GM19240 (cell line): ENCODE measurements at regions not wholly inside any gene's neighbourhood (a gene's known extent, or its start where the extent isn't known, plus 50 kb on each side); places are given as distances from the start of the nearest gene placed in this dataset.

ENCODE experiments used
- DNase-seq: peaks from one replicate; pipeline ENCODE4 v3.0.0; 2011; ENCODE audit warnings: low spot score; ENCODE audit not compliant: insufficient read length

GRCh38 chr2:111703759-111704158, 180.2 kb downstream of the ANAPC1 start:
- no peak for DNase-seq

DNA sequence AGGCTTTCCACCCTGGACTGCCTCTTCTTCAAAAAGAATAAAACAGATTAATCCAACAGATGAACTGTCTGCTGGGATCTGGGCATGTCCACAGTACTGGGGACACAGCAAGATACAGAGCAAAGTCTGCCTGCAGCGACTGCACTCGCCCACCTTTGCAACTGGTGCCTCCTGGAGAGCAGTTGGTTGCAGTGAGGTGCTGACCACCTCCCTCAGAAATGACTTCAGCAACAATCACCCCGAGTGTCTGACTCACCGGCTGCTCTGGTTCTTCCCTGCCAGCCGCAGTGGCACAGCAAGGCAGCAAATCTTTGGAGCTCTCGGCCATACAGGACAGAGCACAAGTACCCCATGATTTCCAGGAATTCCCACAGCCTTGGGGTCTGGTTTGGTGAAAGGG, 179.7 kb downstream of the ANAPC1 start:
- DNase-seq = no peak

DNA sequence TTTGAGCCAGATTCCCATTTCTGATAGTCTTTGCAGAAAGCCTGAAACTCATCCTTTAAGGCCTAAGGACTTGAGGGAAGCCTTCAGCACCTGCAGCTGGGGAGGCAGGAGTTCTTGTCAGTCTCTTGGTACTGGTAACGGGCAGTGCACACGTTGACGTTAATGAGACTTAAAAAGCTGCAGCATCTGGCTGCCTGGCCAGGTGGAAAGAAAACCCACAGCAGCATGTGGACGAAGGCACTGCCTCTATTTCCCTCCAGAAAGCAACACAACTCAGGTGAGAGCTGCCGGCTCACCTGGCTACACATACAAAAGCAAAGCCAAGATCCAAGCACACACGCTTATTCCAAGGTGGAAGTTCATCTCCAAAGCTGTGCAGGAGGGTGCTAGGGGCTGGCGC, 178.8 kb downstream of the ANAPC1 start:
- DNase-seq = no peak

DNA sequence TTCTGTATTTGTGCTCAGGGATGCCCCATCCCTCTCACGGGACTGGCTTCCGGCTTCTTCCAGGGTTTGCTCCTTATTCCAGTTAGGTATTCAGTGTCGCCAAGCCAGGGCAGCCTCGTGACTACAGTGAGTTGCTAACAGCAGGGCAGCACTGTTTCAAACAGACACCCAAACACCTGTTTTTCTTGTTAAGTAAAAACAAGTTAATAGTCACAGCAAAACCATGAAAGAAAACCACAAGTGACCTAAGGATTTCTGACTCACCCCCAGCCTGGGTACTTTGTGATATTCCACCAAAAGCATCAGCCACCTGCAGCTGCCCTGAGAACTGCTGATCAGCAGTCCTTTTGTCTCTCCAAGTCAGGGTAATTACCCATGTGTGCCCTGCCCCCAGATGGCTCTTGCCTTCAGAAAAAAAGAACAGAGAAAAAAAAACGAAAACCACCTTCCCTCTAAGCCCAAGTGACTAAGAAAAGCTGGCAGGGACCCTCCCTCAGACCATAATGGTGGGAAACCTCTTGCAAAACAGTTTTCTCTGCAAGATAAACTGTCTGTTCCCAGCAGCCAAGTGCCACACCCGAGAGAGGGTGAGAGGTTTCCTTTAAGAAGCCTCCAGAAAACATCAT, 178.2 kb downstream of the ANAPC1 start:
- peak; percentile 43 for DNase-seq

DNA sequence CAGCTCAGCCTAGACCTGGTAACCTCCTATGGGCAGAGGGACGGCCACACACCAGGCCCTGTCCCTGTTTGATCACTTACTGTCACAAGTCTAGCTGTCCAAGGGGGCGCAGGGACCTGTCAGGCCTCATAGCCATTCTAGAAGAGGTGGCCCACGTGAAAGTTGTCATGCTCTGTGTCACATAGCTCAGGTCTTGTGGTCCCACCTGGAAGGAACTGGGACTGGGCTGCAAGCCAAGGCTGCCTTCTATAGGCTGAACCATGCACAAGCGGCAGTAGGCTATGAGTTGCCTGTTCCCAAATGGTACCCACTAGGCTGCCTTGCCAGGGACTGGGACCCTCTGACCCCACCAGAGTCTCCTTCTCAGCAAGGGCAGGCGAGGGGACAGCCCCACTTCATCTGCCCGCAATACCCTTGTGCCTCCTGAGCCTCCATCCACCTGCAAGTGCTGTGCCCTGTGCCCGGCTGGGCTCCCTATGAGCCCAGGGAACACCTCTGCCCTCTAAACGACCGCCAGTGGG, 177.5 kb downstream of the ANAPC1 start:
- no peak for DNase-seq

DNA sequence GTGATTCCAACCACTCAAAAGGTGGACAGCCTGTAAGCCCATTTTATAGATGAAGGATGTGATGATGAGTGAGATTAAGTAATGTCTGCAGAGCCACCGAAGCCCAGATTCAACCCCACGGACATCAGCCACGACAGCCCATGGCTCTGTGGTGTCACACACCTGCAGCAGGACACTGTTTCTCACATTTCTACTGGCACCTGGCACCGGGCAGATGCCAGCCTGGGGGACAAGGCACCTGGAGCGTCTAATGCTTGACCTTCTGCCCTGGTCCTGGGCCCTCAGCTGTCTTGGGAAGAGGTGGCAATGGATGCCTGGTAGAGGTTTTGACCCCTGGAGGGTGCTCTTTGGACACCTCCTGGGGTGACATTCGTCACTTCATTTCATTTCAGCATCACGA, 176.3 kb downstream of the ANAPC1 start:
- DNase-seq = no peak

DNA sequence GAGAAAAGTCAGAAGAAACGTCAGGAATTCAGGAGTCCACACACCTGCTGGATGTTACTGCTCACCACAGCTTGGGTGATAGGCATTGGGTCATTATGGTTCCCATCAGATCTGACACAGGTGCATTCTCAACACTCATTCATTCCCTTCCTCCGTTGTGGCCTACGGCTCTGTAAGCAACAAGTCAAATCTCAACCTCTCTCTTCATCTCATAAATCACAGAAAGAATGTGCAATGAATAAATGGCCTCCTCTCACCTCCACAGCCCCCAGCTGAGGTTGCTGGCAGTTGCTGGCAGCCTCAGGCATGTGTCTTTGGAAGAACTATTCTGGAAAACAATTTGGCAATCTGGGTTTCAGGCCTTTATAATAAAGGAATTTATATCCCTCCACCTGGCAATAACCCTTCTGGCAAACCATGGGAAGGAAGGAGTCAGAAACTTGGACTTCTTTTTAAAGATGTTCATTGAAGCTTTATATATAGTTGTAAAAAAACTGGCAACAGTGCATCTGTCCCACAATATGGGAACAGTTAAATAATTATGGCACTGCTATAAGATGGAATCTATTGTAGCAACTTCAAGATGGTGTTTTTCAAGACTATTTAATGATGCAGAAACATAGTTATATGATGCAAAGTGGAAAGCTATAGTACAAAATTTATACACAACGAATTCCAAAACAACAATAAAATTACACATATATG, 175.4 kb downstream of the ANAPC1 start:
- no peak for DNase-seq

DNA sequence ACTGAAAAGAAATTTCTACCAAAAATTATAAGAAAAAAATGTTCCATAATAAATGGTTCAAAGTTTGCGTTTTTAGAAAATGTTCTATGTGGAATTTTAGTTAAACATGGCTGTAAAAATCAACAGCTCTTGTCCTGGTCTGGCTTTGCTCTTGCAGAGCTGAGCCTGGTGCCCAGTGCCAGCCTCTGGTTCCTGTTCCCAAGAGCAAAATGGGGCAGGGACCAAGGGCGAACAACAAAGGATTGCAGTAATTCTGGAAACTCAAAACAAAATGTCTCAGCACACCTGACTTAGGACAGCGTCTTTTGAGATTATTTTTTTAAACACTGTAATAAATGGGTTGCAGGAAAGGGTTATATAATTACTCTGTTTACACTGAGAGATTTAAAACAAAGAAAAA, 174.7 kb downstream of the ANAPC1 start:
- no peak for DNase-seq

DNA sequence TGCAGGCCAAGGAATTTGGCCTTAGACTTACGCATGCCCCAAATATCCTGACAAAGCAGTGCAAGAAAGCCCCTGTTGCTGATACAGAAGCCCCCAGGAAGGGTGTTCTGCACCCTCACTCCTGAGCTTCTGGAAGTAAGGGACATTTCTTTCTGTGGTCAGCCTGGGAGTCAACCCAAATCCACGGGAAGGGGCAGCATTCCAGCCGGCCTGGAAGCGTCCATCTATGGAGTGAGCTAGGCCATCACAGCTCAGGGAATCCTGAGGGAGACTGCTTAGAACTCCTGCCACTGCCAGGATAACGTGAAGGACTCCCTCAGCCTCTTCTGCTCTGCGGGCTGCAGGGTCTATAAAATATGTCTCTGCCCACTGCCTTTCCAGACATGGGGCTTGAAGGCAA, 173.9 kb downstream of the ANAPC1 start:
- DNase-seq = no peak

- no peak for DNase-seq
Measured at GRCh38 chr2:111710613-111711012, 173.4 kb downstream of the ANAPC1 start.

- no peak for DNase-seq
Measured at GRCh38 chr2:111711270-111711669, 172.7 kb downstream of the ANAPC1 start.

GRCh38 chr2:111712361-111712760, 171.6 kb downstream of the ANAPC1 start:
- no peak for DNase-seq

GRCh38 chr2:111712940-111713515, 171.0 kb downstream of the ANAPC1 start:
- DNase-seq = no peak

DNA sequence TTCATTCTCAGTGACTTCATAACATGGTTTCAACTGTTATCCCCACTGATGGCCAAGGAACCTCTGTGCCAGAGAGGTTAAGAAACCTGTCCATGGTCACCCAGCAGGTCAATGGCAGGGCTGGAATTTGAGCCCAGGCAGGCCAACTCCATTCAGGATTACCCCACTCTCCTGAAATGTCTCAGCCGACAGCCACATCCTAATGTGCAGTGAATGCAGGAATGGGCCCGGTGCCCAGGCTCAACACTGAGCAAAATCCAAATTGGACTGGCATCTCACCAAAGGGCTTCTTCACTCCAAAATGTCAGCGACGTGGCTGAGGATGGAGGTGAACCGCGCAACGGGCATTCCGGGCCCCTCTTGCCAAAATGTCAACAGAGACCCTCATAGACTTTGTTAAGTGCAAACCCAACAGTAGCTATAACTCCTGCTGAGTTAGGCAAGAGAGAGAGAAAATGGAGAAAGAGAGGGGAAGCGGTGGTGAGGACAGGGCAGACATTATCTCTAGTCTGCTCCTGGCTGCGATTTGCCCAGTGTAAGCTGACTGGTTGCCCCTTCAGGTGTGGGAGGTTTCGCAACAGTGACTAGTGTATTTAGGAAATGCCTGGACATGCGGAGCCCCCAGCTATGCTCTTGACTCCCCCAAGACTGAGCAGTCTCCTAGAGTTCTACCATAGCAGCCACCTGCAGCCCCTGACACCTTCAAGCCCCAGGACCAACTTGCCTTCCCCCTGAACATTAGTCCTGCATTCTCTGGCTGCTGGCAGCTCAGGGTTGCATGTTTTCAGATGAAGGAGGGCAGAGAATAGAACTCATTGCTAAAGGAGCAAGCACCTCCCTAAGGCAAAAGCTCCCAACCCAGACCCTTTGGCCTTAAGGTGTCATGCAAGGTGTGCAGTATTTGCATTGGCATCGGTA, 167.7 kb downstream of the ANAPC1 start:
- no peak for DNase-seq

DNA sequence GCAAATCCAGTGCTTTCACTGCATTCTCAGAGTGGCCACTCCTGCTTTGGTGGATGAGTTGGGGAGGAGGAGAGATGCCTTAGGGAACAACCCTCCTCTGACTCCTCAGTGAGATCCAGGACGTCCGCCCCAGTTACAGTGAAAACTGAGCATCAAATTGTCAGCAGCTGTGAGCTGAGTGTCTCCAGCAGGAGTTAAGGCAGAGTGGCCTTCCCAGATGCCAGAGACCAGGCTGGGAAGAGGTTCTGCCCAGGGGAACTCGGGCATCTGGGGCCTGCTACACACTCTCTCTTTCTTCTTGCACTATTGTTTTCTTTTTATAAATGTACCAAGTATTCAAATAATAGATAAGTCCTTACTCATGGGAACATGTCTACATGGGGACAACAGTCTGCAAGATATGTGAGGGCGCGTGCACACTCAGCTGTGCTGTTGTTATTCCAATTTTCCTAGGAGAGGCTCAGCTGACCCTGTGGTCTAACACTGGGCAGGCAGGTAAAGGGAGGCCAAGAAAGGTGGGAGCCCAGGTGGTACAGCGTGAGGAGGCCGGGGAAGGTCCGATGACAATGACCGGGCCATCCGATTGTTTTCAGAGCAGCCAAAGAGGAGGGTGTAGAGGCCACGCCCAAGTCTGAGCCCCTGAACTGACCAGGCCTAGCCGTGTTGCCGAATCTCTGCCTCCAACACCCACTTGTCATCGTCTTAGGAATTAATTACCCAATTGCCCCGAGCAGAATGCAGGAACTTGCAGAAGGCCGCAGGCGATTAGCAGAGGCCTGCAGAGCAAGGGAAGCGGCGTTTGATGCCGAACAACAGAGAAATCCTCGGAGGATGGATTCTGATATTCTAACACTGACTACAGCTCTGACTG, 166.9 kb downstream of the ANAPC1 start:
- DNase-seq = no peak
